Stomach (tissue), 4 donors: ENCODE measurements at regions not wholly inside any gene's neighbourhood (a gene's known extent, or its start where the extent isn't known, plus 50 kb on each side); places are given as distances from the start of the nearest gene placed in this dataset.

Experiments
- EP300 ChIP-seq: sonication (generic); formaldehyde crosslinking; IDR thresholded peaks from one replicate; pipeline ENCODE4 v1.6.1; 2017; ENCODE audit warnings: antibody characterized with exemption
- POLR2A ChIP-seq, 4 donors: fragments of 450-650 bp; IDR thresholded peaks; one replicate each; pipeline ENCODE4 v1.6.1; 2016; ENCODE audit warnings: antibody characterized with exemption in 4 of 4, control low read depth in 2 of 4, mild to moderate bottlenecking in 1 of 4, moderate library complexity in 1 of 4
- POLR2AphosphoS5 ChIP-seq, 3 donors: sonication (generic); formaldehyde crosslinking; IDR thresholded peaks; one replicate each; pipeline ENCODE4 v1.6.1; 2016; ENCODE audit warnings: antibody characterized with exemption in 3 of 3
- TF ChIP-seq, protein P1 (sequence below), 7 experiments: fragments of 450-650 bp in 4 of 7; fragments of 200-600 bp in 3 of 7; sonication (generic) in 3 of 7; IDR thresholded peaks; one replicate each; pipeline ENCODE4 v1.5.1; 2016 to 2019; ENCODE audit warnings: antibody characterized with exemption in 7 of 7, control low read depth in 2 of 7, mild to moderate bottlenecking in 1 of 7

DNA sequence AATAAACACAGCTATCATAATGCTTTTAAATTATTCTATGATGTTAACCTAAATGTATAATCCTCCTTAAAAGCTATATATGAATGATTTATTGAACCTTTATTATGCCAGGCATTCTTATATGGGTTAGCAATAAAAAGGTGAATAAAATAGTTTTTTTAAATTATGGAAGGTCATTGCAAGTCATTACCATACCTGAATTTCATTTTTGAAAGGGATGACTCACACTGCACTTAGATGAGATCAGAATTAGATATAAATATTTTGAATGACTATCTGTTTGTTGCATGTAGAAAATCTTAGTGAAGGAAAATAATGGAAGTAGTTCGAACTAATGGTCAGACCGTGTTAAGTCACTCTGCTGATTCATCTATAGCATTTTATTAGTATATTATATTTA, 822.3 kb downstream of the LUZP2 start:
- TF ChIP-seq, protein P1, sequence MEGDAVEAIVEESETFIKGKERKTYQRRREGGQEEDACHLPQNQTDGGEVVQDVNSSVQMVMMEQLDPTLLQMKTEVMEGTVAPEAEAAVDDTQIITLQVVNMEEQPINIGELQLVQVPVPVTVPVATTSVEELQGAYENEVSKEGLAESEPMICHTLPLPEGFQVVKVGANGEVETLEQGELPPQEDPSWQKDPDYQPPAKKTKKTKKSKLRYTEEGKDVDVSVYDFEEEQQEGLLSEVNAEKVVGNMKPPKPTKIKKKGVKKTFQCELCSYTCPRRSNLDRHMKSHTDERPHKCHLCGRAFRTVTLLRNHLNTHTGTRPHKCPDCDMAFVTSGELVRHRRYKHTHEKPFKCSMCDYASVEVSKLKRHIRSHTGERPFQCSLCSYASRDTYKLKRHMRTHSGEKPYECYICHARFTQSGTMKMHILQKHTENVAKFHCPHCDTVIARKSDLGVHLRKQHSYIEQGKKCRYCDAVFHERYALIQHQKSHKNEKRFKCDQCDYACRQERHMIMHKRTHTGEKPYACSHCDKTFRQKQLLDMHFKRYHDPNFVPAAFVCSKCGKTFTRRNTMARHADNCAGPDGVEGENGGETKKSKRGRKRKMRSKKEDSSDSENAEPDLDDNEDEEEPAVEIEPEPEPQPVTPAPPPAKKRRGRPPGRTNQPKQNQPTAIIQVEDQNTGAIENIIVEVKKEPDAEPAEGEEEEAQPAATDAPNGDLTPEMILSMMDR (IDR thresholded peaks at IDR 0.05): no peak
- TF ChIP-seq POLR2A (IDR thresholded peaks at IDR 0.05) (no peak), POLR2AphosphoS5 (IDR thresholded peaks at IDR 0.05) (no peak), EP300 (no peak)
